DND-41 (cell line): ENCODE measurements at regions not wholly inside any gene's neighbourhood (a gene's known extent, or its start where the extent isn't known, plus 50 kb on each side); places are given as distances from the start of the nearest gene placed in this dataset.

ENCODE experiments used
- ATAC-seq: fragments of 200-7000 bp; cut with Tn5 transposase; 3 replicates; pipeline ENCODE4 v1.9.1; 2021; ENCODE audit warnings: low read depth; ENCODE audit not compliant: insufficient read depth
- DNase-seq: peaks from one replicate; pipeline ENCODE4 v3.0.0-alpha.2; 2020
- H2AFZ ChIP-seq: 2 replicates; pipeline ENCODE4 v1.6.0; 2012; ENCODE audit warnings: low read depth, low read length
- H3K27ac ChIP-seq: 2 replicates; pipeline ENCODE4 v1.5.1; 2012; ENCODE audit warnings: low read length, inconsistent platforms
- H3K27me3 ChIP-seq: fragments of 200-600 bp; sonication (generic); 2 replicates; pipeline ENCODE4 v1.6.0; 2012; ENCODE audit warnings: low read length, mild to moderate bottlenecking, inconsistent platforms; ENCODE audit not compliant: insufficient read depth, poor library complexity
- H3K36me3 ChIP-seq: 2 replicates; pipeline ENCODE4 v1.5.1; 2012; ENCODE audit warnings: low read length, inconsistent platforms; ENCODE audit not compliant: insufficient read depth
- H3K4me1 ChIP-seq: 2 replicates; pipeline ENCODE4 v1.5.1; 2012; ENCODE audit warnings: mild to moderate bottlenecking, low read length; ENCODE audit not compliant: insufficient read depth
- H3K4me2 ChIP-seq: 2 replicates; pipeline ENCODE4 v1.6.0; 2012; ENCODE audit warnings: mild to moderate bottlenecking, moderate library complexity, low read length, inconsistent platforms; ENCODE audit not compliant: insufficient read depth
- H3K4me3 ChIP-seq, 2 experiments: fragments of 200-600 bp in 1 of 2; shearing (Covaris generic) in 1 of 2; 2 replicates each; pipeline ENCODE4 v1.5.1; 2012 to 2016; ENCODE audit warnings: inconsistent platforms in 2 of 2, low read length in 2 of 2, mild to moderate bottlenecking in 2 of 2, low read depth in 1 of 2, moderate library complexity in 1 of 2
- H3K79me2 ChIP-seq: 2 replicates; pipeline ENCODE4 v1.6.0; 2012; ENCODE audit warnings: low read length, inconsistent platforms; ENCODE audit not compliant: insufficient read depth
- H3K9ac ChIP-seq: 2 replicates; pipeline ENCODE4 v1.6.0; 2012; ENCODE audit warnings: low read depth, mild to moderate bottlenecking, inconsistent platforms, low read length, moderate library complexity
- H3K9me3 ChIP-seq: 2 replicates; pipeline ENCODE4 v1.5.1; 2012; ENCODE audit warnings: low read length, moderate library complexity, mild to moderate bottlenecking, inconsistent platforms; ENCODE audit not compliant: insufficient read depth, severe bottlenecking
- H4K20me1 ChIP-seq: 2 replicates; pipeline ENCODE4 v1.6.0; 2012; ENCODE audit warnings: low read length; ENCODE audit not compliant: insufficient read depth
- CTCF ChIP-seq: IDR thresholded peaks from 2 replicates; pipeline ENCODE4 v1.5.1; 2012; ENCODE audit warnings: borderline replicate concordance, low read length, moderate library complexity, mild to moderate bottlenecking; ENCODE audit not compliant: poor library complexity, severe bottlenecking; ENCODE audit errors: extremely low read depth
- EZH2 ChIP-seq: IDR thresholded peaks from 3 replicates; pipeline ENCODE4 v1.6.1; 2012; ENCODE audit warnings: borderline replicate concordance, low read depth, mild to moderate bottlenecking, moderate library complexity, low read length, inconsistent platforms; ENCODE audit not compliant: severe bottlenecking

- Histone ChIP-seq H2AFZ (no peak overlapping the region), H3K4me1 (no peaks in the 10 kb centered on the region), H4K20me1 (no peaks in the 10 kb centered on the region), H3K79me2 (no peaks in the 10 kb centered on the region), H3K4me2 (no peak overlapping the region), H3K36me3 (no peaks in the 10 kb centered on the region), H3K27me3 (no peaks in the 10 kb centered on the region), H3K4me3 (no peak overlapping the region), H3K9ac (no peak overlapping the region), H3K27ac (no peak overlapping the region), H3K9me3 (no peaks in the 10 kb centered on the region)
- ATAC-seq: no peak
- DNase-seq: no peak
- TF ChIP-seq EZH2: no peak
- no peak for TF ChIP-seq CTCF
These were observed 427.9 kb downstream of the SPRY1 start for GRCh38 chr4:123824524-123824923.

- H3K27ac ChIP-seq: no peak overlapping the region
These were observed 429.1 kb downstream of the SPRY1 start for GRCh38 chr4:123825596-123826291.

GRCh38 chr4:123826896-123827295 lies 430.3 kb downstream of the SPRY1 start:
- no peak for ATAC-seq

More at GRCh38 chr4:123825596-123826291, 429.1 kb downstream of the SPRY1 start:
- Histone ChIP-seq H3K27me3 (no peaks in the 10 kb centered on the region), H3K9ac (no peak overlapping the region), H3K79me2 (no peaks in the 10 kb centered on the region), H3K36me3 (no peaks in the 10 kb centered on the region), H3K4me3 (no peak overlapping the region), H2AFZ (no peak overlapping the region), H3K4me1 (no peaks in the 10 kb centered on the region), H3K4me2 (no peak overlapping the region), H3K9me3 (no peaks in the 10 kb centered on the region), H4K20me1 (no peaks in the 10 kb centered on the region)
- no peak for ATAC-seq
- TF ChIP-seq CTCF: no peak
- no peak for TF ChIP-seq EZH2
- no peak for DNase-seq

More at GRCh38 chr4:123826896-123827295, 430.3 kb downstream of the SPRY1 start:
- Histone ChIP-seq H2AFZ (no peak overlapping the region), H3K4me2 (no peak overlapping the region), H4K20me1 (no peaks in the 10 kb centered on the region), H3K4me1 (no peaks in the 10 kb centered on the region), H3K27me3 (no peaks in the 10 kb centered on the region), H3K9ac (no peak overlapping the region), H3K27ac (no peak overlapping the region), H3K9me3 (no peaks in the 10 kb centered on the region), H3K36me3 (no peaks in the 10 kb centered on the region), H3K79me2 (no peaks in the 10 kb centered on the region), H3K4me3 (no peak overlapping the region)
- TF ChIP-seq CTCF (no peak), EZH2 (no peak)
- no peak for DNase-seq
